Activated T-cell treated with anti-CD3 and anti-CD28 coated beads for 48 hours (primary cell): ENCODE measurements at regions not wholly inside any gene's neighbourhood (a gene's known extent, or its start where the extent isn't known, plus 50 kb on each side); places are given as distances from the start of the nearest gene placed in this dataset.

Experiments used
- DNase-seq: peaks from one replicate; pipeline ENCODE4 v3.0.0-alpha.2; 2020; ENCODE audit warnings: low read depth

DNA sequence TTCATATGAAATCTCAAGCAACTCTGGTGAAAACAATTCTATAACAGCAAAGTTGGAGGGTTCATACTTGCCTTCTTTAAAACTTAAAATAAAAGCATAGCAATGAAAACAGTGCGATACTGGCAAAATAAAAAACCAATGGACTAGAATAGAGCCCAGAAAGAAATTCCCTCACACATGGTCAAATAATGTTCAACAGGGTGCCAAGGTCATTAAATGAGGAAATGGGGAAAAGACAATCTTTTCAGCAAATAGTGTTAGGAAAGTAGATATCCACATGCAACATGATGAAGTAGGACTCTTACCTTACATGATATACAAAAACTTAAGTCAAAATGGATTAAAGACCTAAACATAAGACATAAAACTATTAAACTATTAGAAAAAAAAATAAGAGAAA lies 970.2 kb upstream of the AGA start:
- no peak for DNase-seq

GRCh38 chr4:178414042-178414441 lies 971.8 kb upstream of the AGA start:
- no peak for DNase-seq

DNA sequence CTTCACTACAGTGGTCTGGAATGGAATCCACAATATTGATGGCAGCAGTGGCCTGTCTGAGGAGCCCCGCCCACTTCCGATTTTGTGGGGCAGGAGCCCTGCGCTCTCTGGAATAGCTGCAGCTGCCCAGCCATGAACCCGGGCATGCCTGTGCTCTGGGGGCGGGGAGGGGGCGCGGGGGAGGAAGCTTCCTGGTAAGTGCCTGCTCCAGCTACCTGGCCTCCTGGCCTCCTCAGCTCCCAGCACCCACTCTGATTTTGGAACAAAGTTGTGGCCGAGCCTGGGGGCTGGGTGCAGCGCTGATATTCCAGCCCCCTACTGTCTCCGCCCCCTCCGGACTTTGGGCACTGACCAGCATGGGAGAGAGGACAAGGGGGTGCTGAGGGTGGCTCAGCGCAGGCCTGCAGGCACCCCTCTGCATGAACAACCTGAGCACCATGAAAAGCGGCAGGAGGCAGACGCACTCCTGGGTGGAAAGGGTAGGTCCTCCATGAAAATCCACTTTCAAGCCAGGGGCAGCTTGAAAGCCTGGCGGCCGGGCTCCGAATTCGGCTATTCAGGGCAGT lies 972.7 kb upstream of the AGA start:
- no peak for DNase-seq

GRCh38 chr4:178415925-178416324 lies 973.7 kb upstream of the AGA start:
- no peak for DNase-seq

DNA sequence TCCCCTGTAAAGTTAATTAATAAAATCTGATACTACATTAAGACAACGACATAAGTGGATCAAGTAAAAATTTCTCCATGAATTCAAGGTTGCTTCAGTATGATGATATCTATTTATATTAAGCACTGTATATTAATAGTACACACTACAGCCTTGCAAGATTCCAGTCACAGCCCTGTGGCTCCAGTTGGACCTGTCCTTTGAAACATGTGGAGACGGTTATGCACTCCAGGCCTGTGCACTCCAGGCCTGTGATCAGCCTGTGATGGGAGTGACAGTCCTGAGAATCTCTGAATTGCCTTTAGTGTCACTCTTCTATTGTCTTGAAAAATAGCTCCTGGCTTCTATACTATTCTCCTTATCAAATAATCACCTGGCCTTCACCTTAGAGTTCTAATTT lies 981.1 kb upstream of the AGA start:
- no peak for DNase-seq

DNA sequence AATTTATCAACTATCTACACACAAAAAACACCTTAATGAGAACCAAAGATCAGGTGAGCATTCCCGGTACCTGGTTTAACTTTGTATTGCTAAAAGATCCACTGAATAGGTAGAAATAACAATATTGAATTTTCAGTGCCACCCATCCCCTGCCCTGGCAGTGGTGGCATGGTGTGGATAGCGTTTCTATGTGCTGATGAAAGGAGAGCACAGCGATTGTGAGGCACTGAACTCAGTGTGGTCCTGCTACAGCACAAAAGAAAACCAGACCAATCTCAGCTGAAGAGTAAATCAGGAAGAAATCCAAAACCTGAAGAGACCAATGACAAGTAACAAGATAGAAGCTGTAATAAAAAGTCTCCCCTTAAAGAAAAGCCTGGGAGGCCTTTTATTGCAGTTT lies 984.6 kb upstream of the AGA start:
- no peak for DNase-seq

- no peak for DNase-seq
Measured at GRCh38 chr4:178427663-178428062, 985.4 kb upstream of the AGA start.

DNA sequence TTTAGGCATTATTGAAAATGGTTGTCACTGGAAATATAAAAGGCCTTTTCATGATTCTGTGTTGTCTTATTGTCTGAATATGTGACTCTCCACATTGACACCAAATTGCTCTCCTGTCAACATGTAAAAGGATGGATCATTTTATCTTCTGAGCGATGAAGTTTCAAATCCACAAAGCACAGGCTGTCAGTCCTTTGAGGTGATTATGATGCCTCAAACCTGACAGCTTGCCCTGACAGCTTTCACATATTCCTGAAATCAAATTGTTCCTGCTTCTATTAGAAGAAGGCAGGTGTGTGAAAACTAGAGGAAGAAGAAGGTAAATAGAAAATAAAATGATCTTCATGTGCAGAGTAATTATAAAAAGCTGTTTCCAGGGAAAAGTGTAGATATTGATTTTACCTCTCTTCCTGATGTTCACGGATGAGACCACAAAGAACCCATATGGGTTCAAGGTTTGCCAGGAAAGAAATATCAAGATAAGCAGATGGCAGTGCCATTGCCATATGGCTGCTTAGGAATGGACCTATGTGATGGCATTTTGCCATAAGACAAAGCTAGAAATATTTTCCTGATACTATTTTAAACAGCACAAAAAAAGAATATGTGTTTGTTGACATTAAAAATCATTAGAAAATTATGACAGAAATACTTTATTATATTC lies 1006.3 kb upstream of the AGA start:
- DNase-seq: no peak

DNA sequence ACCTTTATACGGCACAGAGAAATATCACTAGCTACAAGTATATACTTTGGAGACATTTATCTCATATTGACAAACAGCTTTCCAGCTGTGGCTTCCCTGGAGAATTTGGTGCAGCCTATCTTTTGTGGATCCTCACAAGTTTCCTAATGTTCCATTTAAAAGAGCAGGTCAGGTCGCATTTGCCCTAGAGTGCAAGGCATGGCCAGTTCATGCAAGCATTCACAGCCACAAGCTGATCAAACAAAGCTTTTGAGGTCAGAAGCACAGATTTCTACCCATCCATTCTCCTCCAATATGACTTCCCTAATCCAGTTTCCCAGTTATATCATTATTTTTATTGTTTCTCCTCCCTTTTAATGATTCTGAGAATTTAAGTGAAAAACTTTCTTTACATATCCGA lies 1008.4 kb upstream of the AGA start:
- DNase-seq: no peak

- no peak for DNase-seq
Measured at GRCh38 chr4:178453057-178453456, 1010.8 kb upstream of the AGA start.

GRCh38 chr4:178457286-178457685 lies 1015.0 kb upstream of the AGA start:
- DNase-seq: no peak

DNA sequence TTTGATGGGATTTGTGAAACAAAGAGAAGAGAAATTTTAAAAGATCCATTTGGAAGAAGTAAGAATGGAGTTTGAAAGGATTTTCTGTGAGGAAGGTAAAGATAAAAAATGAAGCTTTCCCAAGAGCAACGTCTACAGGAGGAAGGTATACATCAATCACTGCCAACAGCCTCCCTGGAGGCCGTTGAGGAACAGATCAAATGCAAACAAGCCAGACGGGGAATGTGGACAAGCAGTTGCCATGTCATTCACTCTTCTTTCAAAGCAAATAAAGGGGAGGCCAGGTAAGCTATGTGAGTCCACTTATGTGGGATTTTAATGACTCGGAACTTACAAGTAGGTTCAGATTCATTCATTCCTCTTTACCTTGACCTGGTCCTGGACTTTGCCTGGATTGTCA lies 1020.5 kb upstream of the AGA start:
- no peak for DNase-seq

GRCh38 chr4:178463747-178464146 lies 1021.5 kb upstream of the AGA start:
- no peak for DNase-seq

DNA sequence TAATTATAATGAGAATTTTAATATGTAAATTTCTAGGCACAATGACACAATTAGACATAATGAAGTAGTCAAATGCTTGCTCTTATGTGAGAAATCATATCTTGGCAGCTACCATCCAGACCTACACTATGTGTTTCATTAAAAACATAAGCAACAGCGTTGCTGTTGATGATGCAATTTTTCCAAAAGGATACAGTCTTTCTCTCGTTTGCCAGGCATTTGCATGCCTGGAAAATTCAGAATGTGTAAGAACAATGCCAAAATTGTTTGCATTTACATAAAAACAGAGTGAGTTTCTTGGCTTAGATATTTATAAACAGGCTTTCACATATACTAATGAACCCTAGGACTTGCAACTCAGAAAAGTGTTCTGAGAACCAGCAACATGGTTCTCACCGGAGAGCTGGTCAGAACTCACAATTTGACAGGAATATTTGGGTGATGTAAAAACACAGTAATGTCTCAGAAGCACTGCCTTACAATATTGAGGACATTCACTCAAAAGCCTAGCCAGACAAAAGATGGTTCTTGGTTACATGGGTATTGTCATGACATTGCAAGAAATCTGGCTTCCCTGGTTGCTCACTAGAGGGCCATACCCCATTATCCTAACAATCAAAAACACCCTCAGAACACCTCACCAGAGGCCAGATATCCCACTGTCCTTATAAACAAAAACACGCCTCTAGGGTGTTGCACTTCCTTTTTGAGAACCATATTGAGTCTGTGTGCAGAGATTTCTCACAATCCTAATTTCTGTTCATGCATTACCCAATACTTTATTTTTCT lies 1029.0 kb upstream of the AGA start:
- no peak for DNase-seq

DNA sequence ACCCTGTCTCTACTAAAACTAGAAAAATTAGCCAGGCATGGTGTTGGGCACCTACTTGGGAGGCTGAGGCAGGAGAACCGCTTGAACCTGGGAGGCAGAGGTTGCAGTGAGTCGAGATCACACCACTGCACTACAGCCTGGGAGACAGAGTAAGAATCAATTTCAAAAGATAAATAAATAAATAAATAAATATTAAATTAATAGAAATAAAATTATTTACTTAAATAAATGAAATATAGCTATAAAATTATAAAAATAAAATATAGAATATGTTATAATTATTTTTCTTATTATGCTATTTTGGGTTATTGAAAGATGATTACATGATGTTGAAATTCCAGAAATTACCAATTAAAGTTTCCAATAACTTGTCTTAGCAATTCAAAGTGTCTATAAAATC lies 1029.8 kb upstream of the AGA start:
- DNase-seq: no peak

- no peak for DNase-seq
Measured at GRCh38 chr4:178480105-178480504, 1037.9 kb upstream of the AGA start.

DNA sequence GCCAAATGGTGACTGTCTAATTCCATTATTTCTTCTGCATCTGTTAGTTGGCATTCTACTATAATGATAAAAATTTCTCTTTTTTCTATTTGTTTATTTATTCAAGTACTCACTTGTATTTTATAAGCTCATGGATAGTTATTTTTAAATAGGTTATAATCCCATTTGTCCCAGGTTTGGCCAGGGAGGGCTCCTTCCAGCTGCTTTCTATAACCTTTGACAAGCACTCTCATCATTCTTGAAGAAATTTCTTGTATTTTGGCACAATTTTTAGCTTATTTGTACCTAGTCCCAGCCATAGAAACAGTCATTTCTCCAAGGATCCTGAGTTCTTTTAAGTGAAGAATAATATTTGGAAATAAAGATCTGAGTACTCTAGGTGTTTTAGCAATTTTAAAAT lies 1038.6 kb upstream of the AGA start:
- DNase-seq: no peak

DNA sequence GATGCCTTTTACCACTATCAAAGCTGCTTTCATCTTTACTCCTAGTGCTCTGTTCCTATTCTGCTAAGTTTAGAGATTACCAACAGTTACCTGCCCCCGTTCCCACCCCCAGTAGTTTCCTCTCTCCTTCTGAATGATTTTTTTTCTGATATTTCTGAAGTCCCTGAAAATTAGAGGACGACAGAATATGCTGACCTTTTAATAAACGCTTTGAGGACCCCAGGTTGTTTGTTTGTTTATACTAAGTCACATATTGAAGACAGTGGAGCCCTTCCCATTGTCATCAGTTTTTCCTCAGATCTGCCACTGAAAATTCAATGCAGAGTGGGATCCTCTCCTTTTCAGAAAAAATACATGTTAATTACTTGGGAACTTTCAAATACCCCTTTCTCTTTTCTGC lies 1039.3 kb upstream of the AGA start:
- no peak for DNase-seq

DNA sequence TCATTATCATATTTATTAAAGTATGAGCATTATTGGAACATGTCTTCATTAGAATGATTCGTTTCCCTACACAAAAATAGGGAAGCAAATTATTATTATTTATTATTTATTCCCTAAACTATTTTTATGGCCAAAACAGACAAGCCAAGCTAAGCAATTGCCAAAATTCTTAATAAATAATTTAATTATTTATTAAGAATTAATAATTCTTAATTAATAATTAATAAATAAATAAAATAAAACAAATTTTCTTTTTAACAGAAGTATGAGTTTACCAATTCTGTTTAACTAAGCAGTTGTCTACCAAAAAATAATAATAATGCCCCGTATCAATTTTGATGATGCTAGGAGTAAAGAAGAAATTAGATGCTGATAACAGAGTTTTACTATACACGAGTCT lies 1080.8 kb upstream of the AGA start:
- no peak for DNase-seq

- DNase-seq: no peak
Measured at GRCh38 chr4:178535939-178536579, 1093.8 kb upstream of the AGA start.

DNA sequence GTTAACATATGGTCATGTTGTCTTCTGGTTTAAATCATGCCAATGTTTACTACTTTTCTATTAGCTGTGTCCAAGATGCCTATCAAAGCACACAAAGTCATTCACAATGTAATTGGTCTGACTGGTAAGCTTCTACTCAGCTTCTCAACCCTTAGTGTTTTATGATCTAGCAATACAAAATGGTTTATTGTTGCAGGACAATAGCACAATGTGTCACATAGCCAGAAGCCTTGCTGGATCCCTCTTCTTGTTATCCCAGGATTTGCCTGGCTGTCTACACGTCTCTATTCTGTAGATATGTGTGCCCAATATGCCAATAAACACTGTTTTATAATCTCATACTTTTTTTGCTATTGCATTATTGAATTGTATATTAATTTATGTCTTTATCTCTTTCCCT lies 1111.0 kb upstream of the AGA start:
- DNase-seq: no peak

- DNase-seq: no peak
Measured at GRCh38 chr4:178554352-178554751, 1112.1 kb upstream of the AGA start.

- no peak for DNase-seq
Measured at GRCh38 chr4:178556796-178557195, 1114.6 kb upstream of the AGA start.
